ENCODE measurements at regions not wholly inside any gene's neighbourhood (a gene's known extent, or its start where the extent isn't known, plus 50 kb on each side); places are given as distances from the start of the nearest gene placed in this dataset.

DNA sequence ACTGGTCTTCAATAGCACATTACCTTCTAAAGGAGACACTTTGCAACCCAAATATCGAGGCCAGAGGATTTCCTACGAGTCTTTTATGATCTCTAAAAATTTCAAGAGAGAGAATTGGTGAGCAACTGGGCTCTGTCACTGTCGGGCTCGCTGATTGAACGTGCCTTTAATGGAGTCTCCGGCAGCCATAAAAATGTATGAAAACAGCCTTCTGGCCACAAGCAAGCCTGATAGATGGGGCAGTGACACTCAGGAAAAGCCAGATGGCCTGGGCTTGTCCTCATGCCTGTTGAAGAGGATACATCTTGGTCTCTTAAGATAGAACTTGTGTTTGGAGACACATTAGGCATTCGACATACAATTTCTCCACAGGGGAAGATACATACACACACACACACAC is 419.5 kb upstream of the PROK2 start:
- Histone ChIP-seq H3K4me3 (ENCODE audit: low read depth, low read length) (no peak overlapping the region), H3K4me1 (no peaks in the 10 kb centered on the region), H3K9me3 (no peaks in the 10 kb centered on the region; the same call in 1 of the 2 replicates), H3K36me3 (no peaks in the 10 kb centered on the region), H3K27me3 (no peaks in the 10 kb centered on the region)
- no peak for DNase-seq
- TF ChIP-seq, protein P1, sequence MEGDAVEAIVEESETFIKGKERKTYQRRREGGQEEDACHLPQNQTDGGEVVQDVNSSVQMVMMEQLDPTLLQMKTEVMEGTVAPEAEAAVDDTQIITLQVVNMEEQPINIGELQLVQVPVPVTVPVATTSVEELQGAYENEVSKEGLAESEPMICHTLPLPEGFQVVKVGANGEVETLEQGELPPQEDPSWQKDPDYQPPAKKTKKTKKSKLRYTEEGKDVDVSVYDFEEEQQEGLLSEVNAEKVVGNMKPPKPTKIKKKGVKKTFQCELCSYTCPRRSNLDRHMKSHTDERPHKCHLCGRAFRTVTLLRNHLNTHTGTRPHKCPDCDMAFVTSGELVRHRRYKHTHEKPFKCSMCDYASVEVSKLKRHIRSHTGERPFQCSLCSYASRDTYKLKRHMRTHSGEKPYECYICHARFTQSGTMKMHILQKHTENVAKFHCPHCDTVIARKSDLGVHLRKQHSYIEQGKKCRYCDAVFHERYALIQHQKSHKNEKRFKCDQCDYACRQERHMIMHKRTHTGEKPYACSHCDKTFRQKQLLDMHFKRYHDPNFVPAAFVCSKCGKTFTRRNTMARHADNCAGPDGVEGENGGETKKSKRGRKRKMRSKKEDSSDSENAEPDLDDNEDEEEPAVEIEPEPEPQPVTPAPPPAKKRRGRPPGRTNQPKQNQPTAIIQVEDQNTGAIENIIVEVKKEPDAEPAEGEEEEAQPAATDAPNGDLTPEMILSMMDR (IDR thresholded peaks at IDR 0.05; ENCODE audit: low read depth, low read length), result no peak

DNA sequence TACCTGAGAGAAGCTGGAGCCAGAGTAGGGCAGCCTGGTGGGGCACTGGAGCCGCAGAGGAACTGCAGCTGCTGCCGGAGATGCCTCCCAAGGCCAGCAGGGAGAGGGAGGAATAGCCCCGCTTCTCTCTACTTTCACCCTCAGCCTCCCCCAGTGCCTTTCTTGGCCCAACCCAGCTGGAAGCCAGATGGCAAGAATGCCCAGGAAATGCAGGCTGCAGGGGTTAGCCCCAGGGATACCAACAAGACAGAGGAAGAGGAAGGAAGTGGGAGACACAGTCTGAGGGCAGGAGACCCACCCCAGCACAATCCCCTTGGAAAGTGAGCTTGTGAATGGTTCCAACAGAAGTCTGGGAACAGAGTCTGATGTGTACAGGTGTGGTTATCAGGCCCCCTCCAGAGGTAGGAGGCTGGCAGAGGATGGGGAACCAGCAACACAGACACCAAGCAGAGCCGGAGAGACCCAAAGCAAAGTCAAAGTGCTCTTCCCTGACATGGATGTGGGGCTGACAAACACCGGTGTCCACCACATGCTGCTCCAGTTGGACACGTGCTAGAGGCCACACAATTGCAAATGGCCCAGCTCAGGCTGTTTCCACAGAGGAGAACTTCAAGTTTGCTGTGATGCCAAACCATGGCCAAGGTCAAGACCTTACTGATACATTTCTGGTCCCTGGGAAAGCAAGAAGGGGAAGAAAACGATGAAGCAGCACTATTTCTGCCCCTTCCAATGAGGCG is 418.8 kb upstream of the PROK2 start:
- no peak for DNase-seq
- H3K4me3 ChIP-seq (ENCODE audit: low read depth, low read length), result no peak overlapping the region
- H3K36me3 ChIP-seq, result no peaks in the 10 kb centered on the region
- no peaks in the 10 kb centered on the region for H3K27me3 ChIP-seq
- no peaks in the 10 kb centered on the region; the same call in 1 of the 2 replicates for H3K9me3 ChIP-seq
- TF ChIP-seq, protein P1 (IDR thresholded peaks at IDR 0.05; ENCODE audit: low read depth, low read length), result no peak
- H3K4me1 ChIP-seq, result no peaks in the 10 kb centered on the region

DNA sequence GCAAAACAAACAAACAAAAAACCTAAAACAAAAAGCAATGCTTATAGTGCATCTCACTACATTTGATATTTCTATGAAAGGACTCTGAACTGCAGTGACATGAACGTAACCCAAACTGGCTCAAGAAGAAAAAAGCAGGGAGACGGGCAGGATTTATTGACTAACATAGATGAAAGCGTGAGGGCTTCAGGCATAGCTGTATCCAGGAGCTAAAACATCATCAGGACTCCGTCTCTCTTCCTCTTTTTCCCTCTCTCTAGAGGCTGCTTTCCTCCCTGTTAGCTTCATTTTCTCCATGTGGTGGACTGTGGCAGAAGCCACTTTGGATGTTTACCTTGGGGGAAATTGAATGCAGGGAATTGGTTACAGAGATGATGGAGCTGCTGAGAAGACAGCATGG is 418.2 kb upstream of the PROK2 start:
- no peaks in the 10 kb centered on the region for H3K27me3 ChIP-seq
- TF ChIP-seq, protein P1 (IDR thresholded peaks at IDR 0.05; ENCODE audit: low read depth, low read length), result no peak
- H3K4me3 ChIP-seq (ENCODE audit: low read depth, low read length), result no peak overlapping the region
- H3K9me3 ChIP-seq, result no peaks in the 10 kb centered on the region; the same call in 1 of the 2 replicates
- DNase-seq, result no peak
- H3K4me1 ChIP-seq, result no peaks in the 10 kb centered on the region
- no peaks in the 10 kb centered on the region for H3K36me3 ChIP-seq

DNA sequence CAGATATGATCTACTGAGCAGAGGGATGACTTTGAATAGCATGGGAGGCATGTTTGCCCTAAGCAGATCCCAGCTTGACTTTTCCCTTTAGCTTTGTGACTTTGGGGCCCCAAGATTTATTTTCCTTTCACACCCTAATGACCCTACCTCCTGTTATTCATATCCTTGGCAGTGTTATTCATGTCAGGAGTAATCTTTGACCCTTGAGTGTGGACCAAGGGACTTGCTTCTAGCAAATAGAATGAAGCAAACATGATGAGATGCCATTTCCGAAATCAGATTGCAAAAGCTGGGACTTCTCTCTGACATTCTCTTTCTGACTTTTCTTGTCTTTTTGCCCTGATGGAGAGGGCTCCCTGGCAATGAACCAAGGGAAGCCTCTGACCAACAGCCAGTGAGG is 415.4 kb upstream of the PROK2 start:
- TF ChIP-seq, protein P1 (IDR thresholded peaks at IDR 0.05; ENCODE audit: low read depth, low read length), result no peak
- Histone ChIP-seq H3K4me1 (no peaks in the 10 kb centered on the region), H3K36me3 (no peaks in the 10 kb centered on the region), H3K4me3 (ENCODE audit: low read depth, low read length) (no peak overlapping the region), H3K27me3 (no peaks in the 10 kb centered on the region), H3K9me3 (no peaks in the 10 kb centered on the region; the same call in 1 of the 2 replicates)
- no peak for DNase-seq

DNA sequence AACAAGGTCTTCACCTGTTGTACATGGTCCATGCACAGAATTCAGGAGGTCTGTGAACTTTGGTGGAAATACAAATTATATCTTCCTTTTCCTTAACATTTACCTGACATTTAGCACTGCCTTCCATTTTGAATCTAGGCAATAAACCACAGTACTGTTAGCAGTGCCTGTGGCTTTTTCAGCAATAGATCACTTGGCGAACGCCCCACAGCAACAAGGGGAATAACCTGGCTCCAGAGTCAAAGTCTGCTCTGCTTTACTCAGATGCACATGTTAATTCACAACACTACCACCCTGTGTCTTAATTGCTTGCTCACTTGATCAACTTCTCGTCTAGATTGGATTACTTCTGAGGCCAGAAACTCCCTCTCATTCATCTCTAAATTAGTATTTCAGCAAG is 414.6 kb upstream of the PROK2 start:
- TF ChIP-seq, protein P1 (IDR thresholded peaks at IDR 0.05; ENCODE audit: low read depth, low read length), result no peak
- DNase-seq, result no peak
- H3K4me3 ChIP-seq (ENCODE audit: low read depth, low read length), result no peak overlapping the region
- H3K36me3 ChIP-seq, result no peaks in the 10 kb centered on the region
- no peaks in the 10 kb centered on the region; the same call in 1 of the 2 replicates for H3K9me3 ChIP-seq
- H3K27me3 ChIP-seq, result no peaks in the 10 kb centered on the region
- H3K4me1 ChIP-seq, result no peaks in the 10 kb centered on the region

DNA sequence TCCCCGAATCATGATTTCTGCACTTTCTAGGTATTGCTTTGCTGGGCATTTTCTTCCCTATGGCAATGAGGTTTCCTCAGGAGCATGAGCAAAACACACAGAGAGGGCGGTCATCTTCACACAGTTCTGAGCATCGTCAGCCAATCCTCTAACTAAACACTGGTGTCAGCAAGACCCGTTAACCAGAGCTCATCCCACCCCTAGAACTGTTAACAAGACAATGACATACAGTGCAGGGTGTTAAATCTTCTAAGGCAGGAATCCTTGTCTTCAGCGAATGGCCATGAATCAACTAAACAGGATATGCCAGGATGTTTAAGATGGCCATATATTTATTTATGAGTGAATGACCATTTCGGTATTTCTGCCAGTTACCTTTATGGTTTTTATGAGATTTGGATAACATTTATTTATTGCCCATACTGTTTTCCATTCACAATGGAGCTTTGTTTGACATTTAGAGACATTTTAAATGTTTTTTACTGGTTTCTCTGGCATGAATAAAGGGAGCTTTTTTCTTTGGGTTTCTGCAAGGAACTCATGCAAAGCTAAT is 411.5 kb upstream of the PROK2 start:
- Histone ChIP-seq H3K36me3 (no peaks in the 10 kb centered on the region), H3K9me3 (no peaks in the 10 kb centered on the region), H3K4me1 (no peaks in the 10 kb centered on the region), H3K27me3 (no peaks in the 10 kb centered on the region), H3K4me3 (ENCODE audit: low read depth, low read length) (no peak overlapping the region)
- TF ChIP-seq, protein P1 (IDR thresholded peaks at IDR 0.05; ENCODE audit: low read depth, low read length), result no peak
- no peak for DNase-seq

Data from BE2C (cell line).